ENCODE measurements at regions not wholly inside any gene's neighbourhood (a gene's known extent, or its start where the extent isn't known, plus 50 kb on each side); places are given as distances from the start of the nearest gene placed in this dataset.
"Not testable (repeated sequence)": the region's sequence is repeated elsewhere in the genome, so short reads cannot be mapped to it uniquely, and the experiment has no call there.

DNA sequence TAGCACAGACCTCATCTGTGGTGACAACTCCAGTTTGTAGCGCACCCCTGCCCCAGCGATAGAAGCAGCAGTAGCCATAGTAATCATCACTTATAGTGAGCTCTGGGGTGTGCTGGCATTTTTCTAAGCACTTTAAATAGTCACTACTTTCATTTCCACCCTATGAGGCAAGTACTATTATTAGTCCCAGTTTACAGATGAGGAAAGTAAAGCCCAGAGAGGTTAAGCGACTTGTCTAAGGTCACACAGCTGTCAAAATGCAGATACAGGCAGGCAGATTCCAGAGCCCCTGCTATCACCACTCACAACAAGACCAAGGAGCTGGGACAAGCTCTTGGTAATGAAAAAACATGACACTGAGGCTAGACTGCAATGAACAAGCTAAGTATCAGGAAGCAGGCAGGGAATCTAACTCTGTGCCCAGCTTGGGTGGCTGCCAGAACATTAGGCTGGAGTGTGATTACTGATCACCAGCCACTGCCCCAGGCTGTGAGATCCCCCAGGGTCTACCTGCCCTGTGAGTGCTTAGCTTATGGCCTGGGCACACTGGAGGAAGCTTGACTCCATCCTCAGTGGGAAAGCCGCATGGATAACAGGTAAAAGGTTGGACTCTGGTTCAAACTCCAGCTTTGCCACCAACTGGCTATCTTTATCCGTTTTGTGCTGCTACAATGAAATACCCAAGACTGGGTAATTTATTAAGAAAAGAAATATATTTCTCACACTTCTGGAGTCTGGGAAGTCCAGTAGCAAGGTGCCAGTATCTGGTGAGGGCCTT is 561.1 kb downstream of the MN1 start:
- DNase-seq = no peak

GRCh38 chr22:27241430-27242321 is 559.9 kb downstream of the MN1 start:
- no peak for DNase-seq

DNA sequence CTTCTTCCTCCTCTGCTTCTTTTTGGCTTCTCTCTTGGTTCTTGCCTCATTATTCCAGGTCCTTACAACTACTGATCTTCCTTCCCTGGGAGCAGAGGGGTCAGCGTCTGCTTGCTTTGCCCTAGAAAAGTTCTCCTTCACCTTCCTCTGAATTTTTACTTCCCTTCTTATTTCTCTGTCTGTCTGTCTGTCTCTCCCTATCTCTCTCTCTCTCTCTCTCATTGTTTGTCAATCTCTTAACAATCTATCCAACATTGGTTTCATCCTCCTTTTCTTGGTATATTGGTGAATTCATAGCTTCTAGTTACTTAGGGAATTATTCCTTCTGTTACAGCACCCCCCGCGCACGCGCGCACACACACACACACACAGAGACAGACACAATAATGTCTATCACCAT is 559.1 kb downstream of the MN1 start:
- DNase-seq = no peak

DNA sequence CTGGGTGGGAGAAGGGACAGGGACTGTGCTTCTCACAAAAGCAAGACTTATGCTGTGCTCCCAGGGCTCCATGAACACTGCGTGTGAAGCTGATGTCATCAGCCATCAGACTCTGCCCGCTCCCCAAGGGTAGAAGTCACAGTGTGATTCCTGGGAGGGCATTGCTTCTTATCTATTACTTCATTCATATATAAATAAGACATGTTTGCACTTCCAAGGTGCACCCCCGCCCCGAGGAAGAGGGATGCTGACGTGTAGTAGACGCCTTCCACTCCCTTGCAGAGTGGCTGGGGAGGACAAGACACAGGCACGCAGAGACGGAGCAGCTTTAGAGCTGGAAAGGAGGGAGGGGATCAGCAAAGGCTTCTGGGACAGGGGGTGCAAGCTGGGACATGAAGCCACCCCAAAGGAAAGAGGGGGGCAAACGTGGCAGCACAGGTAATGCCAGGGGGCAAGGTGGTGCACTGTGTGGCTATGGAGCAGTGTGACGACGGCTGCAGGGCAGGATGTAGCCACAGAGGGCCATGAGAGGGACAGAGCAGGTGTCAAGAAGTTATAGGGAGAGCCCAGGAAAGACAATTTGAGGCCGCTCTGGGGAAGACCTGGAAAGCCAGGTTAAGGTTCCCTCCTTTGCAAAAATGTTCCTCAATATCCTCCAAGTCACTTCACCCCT is 558.5 kb downstream of the MN1 start:
- DNase-seq = no peak

DNA sequence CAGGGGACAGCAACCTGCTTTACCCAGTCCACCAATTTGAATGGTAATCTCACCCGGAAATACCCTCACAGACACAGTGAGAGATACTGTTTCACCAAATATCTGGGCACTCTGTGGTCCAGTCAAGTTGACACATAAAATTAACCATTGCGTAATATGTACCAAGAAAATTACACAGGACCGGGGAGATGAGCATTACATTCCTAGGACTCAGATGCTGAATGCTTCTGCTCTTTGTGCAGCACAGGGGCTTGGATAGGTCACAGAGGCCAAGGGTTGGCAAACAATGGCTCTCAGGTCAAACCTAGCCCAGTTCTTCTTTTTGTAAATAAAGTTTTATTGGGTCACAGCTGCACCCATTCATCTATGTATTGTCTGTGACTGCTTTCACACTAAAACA is 557.2 kb downstream of the MN1 start:
- no peak for DNase-seq

DNA sequence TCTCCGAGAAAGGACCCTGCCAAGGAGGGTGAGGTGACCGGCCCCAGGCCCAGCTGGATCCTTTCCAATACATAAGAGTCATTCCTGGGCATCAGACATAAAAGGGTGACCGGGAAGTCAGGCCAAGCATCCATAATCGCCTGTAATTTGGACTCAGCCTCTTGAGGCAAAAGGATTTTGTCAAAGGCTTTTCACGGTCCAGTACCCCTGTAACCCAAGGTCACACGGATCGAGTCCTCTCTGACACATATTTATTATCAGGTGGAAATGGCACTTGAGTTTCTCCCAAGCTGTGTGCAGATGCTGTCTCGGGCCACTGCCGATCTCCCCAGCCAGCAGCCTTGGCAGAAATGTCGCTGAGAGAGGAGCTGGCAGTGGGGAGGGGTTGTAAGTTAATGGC is 556.5 kb downstream of the MN1 start:
- DNase-seq = no peak

- no peak for DNase-seq
Observed at GRCh38 chr22:27246558-27246957, 555.0 kb downstream of the MN1 start.

GRCh38 chr22:27247701-27248434 is 553.7 kb downstream of the MN1 start:
- DNase-seq = no peak

DNA sequence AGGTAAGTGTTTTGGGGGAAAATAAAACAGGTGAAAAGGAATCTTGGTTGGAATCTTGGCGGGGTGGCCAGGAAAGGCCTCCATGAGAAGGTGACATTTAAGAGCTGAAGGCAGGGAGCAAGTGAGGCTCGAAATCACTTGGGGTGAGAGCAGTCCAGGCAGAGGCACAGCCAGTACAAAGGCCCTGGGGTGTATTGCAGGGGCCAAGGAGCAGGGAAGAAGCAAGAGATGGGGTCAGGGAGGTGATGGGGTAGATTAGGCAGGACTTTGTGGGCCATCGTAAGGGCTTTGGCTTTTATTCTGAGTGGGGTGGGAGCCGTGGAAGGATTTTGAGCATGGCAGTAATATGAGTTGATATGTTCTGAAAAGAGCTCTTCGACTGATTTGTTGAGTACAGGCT is 551.1 kb downstream of the MN1 start:
- DNase-seq = no peak

DNA sequence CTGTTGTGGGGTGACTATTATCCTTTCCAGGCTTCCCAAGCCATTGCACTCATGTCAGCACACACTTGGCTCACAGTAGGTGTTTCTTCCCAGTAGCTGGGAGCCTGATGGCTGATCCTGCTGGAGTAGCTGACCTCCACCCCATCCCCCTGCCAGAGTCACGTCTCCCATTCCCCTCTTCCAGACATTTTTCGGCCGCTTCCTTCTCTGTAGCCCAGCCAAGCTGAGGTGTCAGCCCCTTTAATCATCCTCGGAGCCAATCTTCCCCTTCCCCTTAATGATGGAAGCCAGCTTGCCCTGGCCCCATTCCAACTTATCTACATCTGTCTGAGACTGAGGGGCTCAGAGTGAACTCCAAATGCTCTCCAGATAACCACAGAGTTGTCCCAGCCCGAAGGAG is 550.7 kb downstream of the MN1 start:
- no peak for DNase-seq

DNA sequence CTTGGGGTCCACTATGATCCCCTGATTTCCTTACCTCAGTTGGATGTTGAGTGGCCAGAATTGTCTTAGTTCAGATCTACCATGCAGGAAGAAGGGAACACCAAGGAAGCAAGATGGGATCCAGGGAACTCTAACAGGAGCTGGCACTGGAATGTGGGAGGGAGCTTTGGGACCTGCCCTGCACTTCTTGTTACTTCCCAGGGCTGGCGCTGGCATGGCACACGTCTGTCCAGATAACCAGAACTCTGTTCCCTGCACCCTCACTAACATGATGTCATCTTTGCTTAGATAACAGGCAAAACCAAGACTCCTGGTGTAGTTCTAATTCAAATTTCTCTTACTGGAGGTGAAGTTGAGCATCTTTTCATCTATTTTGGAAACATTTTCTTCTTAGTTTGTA is 550.0 kb downstream of the MN1 start:
- no peak for DNase-seq

GRCh38 chr22:27252282-27253049 is 549.1 kb downstream of the MN1 start:
- no peak for DNase-seq

GRCh38 chr22:27253108-27253902 is 548.3 kb downstream of the MN1 start:
- DNase-seq = no peak

- not testable (repeated sequence) for DNase-seq
Observed at GRCh38 chr22:27254063-27254462, 547.5 kb downstream of the MN1 start.

DNA sequence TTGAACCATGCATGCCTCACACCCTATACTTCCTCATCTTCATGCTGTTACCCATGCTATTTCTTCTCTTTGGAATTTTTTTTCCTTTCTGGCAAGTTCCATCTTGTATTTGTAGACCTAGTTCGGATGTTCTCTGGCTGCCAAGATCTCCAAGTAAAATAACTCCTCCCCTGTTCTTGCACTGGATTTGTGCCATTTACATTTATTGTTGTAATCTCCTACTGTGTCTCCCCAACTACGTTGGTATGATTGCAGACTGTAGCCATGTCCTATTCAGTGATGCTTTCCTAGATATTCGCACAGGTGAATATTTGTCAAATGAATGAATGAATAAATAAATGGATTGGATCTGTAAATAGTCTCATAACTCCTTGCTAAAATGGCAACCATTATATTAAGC is 546.0 kb downstream of the MN1 start:
- no peak for DNase-seq

DNA sequence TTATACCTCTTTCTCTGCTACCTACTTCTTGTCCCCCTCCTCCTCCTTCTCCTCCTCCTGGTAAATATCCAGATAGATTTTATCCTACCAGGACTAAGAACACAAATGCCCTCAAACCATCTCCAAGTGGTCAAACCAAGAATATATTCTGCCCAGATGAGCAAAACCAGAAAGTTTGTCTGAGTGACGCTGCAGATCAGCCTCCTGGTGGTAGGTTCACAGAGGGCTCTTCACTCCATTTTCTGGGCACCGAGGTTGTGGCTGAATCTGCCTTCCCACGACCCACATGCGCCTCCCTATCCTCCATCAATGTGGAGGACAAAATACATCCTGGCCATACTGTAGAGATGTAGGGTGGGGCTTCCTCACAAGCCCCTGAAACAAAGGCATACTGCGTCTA is 543.6 kb downstream of the MN1 start:
- no peak for DNase-seq

GRCh38 chr22:27258616-27259172 is 542.9 kb downstream of the MN1 start:
- no peak for DNase-seq

- no peak for DNase-seq
Observed at GRCh38 chr22:27259433-27259832, 542.1 kb downstream of the MN1 start.

DNA sequence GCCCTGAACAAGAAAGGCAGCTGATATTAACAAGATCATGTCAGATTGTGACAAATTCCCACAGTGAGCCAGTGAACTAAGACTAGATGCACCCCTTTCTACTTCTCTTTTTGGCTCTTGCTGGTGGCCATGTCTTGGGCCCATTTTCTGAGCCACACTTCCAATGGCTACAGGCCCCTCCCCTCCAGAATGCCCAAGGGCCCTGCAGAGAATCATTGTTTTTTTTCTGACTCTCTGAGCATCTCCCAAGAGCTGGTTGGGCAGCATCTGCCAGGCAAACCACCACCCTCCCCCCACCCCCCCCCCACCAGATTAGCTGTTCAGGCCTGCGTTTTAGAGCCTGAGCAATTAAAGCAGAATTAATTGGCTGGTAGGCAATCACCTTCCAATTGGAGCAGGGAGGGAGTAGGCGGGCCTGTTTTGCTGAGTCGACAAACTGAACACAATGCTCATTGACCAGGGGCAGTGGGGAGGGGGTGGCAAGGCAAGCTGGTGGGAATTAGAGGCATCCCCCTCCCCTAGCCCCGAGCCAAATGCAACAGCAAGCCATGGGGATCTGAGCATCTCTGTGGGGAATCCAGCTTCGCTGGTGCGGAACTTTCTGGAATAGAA is 541.4 kb downstream of the MN1 start:
- no peak for DNase-seq

GRCh38 chr22:27262361-27262760 is 539.2 kb downstream of the MN1 start:
- no peak for DNase-seq

DNA sequence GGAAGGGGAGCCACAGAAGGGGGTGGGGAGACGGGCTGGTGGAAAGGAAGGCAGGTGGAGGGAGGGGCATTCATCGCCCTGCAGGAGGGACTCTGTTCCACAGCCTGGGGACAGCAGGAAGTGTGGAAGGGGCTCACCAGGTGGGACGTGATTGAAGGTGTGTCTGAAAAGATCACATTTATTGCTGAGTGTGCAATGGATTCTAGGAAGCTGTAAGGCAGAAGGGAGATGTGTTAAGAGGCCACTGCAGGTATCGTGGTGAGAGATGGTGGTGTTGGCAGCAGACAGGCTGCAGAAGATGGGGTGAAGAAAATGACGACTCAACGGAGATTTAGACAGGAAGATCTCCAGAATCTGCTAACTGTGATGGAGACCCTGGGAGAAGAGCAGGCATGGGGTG is 537.4 kb downstream of the MN1 start:
- no peak for DNase-seq

Data from CD4-positive, alpha-beta T cell treated with Interleukin-21 for 1 hour (primary cell).